SK-N-SH treated with all-trans-retinoic acid at 6 μM for 48 hours (cell line): ENCODE measurements at regions not wholly inside any gene's neighbourhood (a gene's known extent, or its start where the extent isn't known, plus 50 kb on each side); places are given as distances from the start of the nearest gene placed in this dataset.

Experiments
- ATAC-seq: fragments of 200-7000 bp; cut with Tn5 transposase; 3 replicates; pipeline ENCODE4 v1.9.1; 2020; ENCODE audit warnings: mild to moderate bottlenecking, moderate library complexity
- ARNTL ChIP-seq: fragments of 450-650 bp; formaldehyde crosslinking; IDR thresholded peaks from 2 replicates; pipeline ENCODE4 v1.5.0; 2020; ENCODE audit warnings: low read depth, mild to moderate bottlenecking, moderate library complexity, borderline replicate concordance
- BACH2 ChIP-seq: fragments of 250-450 bp; sonication (Bioruptor Pico); IDR thresholded peaks from 2 replicates; pipeline ENCODE4 v1.9.0; 2021; ENCODE audit warnings: mild to moderate bottlenecking, borderline replicate concordance
- CSDC2 ChIP-seq: fragments of 250-450 bp; sonication (Bioruptor Pico); IDR thresholded peaks from 2 replicates; pipeline ENCODE4 v1.5.0; 2020; ENCODE audit warnings: mild to moderate bottlenecking, moderate library complexity
- ESRRG ChIP-seq: fragments of 250-450 bp; sonication (Bioruptor Pico); IDR thresholded peaks from 2 replicates; pipeline ENCODE4 v1.6.1; 2021; ENCODE audit warnings: mild to moderate bottlenecking
- GLIS3 ChIP-seq: fragments of 250-450 bp; sonication (Bioruptor Pico); IDR thresholded peaks from 2 replicates; pipeline ENCODE4 v1.5.0; 2020; ENCODE audit warnings: mild to moderate bottlenecking, moderate library complexity
- ISL1 ChIP-seq: fragments of 250-450 bp; sonication (Bioruptor Pico); IDR thresholded peaks from 2 replicates; pipeline ENCODE4 v2.1.2; 2022; ENCODE audit warnings: mild to moderate bottlenecking, moderate library complexity
- OSR1 ChIP-seq: fragments of 250-450 bp; sonication (Bioruptor Pico); IDR thresholded peaks from 2 replicates; pipeline ENCODE4 v1.8.0; 2022; ENCODE audit warnings: moderate library complexity, mild to moderate bottlenecking, inconsistent platforms
- POU6F1 ChIP-seq: fragments of 250-450 bp; sonication (Bioruptor Pico); IDR thresholded peaks from 2 replicates; pipeline ENCODE4 v1.8.0; 2021; ENCODE audit warnings: low read depth, mild to moderate bottlenecking, moderate library complexity, borderline replicate concordance
- PPARA ChIP-seq: fragments of 250-450 bp; sonication (Bioruptor Pico); IDR thresholded peaks from 2 replicates; pipeline ENCODE4 v1.5.0; 2020; ENCODE audit warnings: mild to moderate bottlenecking, borderline replicate concordance
- SNAI2 ChIP-seq: fragments of 250-450 bp; sonication (Bioruptor Pico); IDR thresholded peaks from 2 replicates; pipeline ENCODE4 v1.5.0; 2020; ENCODE audit warnings: mild to moderate bottlenecking, moderate library complexity
- TCF4 ChIP-seq: fragments of 250-450 bp; sonication (Bioruptor Pico); IDR thresholded peaks from 2 replicates; pipeline ENCODE4 v1.8.0; 2021; ENCODE audit warnings: mild to moderate bottlenecking, moderate library complexity, borderline replicate concordance
- TOX ChIP-seq: fragments of 250-450 bp; sonication (Bioruptor Pico); IDR thresholded peaks from 2 replicates; pipeline ENCODE4 v1.8.0; 2021; ENCODE audit warnings: mild to moderate bottlenecking, moderate library complexity, borderline replicate concordance
- ZC3H10 ChIP-seq: fragments of 250-450 bp; sonication (Bioruptor Pico); IDR thresholded peaks from 2 replicates; pipeline ENCODE4 v1.5.1; 2021; ENCODE audit warnings: mild to moderate bottlenecking, moderate library complexity
- ZFP3 ChIP-seq: fragments of 250-450 bp; sonication (Bioruptor Pico); IDR thresholded peaks from 2 replicates; pipeline ENCODE4 v1.5.0; 2020; ENCODE audit warnings: mild to moderate bottlenecking, moderate library complexity
- ZFP30 ChIP-seq: fragments of 450-650 bp; formaldehyde crosslinking; IDR thresholded peaks from 2 replicates; pipeline ENCODE4 v1.5.0; 2022; ENCODE audit warnings: mild to moderate bottlenecking, moderate library complexity
- ZNF565 ChIP-seq: fragments of 450-650 bp; formaldehyde crosslinking; conservative IDR thresholded peaks from 2 replicates; pipeline ENCODE4 v1.5.0; 2020; ENCODE audit warnings: low read depth, mild to moderate bottlenecking, moderate library complexity
- ZNF70 ChIP-seq: fragments of 450-650 bp; formaldehyde crosslinking; IDR thresholded peaks from 2 replicates; pipeline ENCODE4 v1.5.0; 2020; ENCODE audit warnings: mild to moderate bottlenecking, moderate library complexity
- ZNF8 ChIP-seq: fragments of 450-650 bp; formaldehyde crosslinking; IDR thresholded peaks from 2 replicates; pipeline ENCODE4 v1.5.0; 2020; ENCODE audit warnings: mild to moderate bottlenecking, moderate library complexity
- TF ChIP-seq, protein P1 (sequence below): fragments of 250-450 bp; sonication (Bioruptor Pico); IDR thresholded peaks from 2 replicates; pipeline ENCODE4 v1.5.0; 2020; ENCODE audit warnings: mild to moderate bottlenecking, moderate library complexity
- TF ChIP-seq, protein P2 (sequence below): fragments of 250-450 bp; sonication (Bioruptor Pico); IDR thresholded peaks from 2 replicates; pipeline ENCODE4 v1.5.1; 2021; ENCODE audit warnings: mild to moderate bottlenecking, moderate library complexity
- TF ChIP-seq, protein P3 (sequence below): fragments of 250-450 bp; sonication (Bioruptor Pico); IDR thresholded peaks from 2 replicates; pipeline ENCODE4 v1.8.0; 2020; ENCODE audit warnings: mild to moderate bottlenecking, moderate library complexity, borderline replicate concordance
- TF ChIP-seq, protein P4 (sequence below): fragments of 250-450 bp; sonication (Bioruptor Pico); IDR thresholded peaks from 2 replicates; pipeline ENCODE4 v1.5.1; 2020; ENCODE audit warnings: low read depth, mild to moderate bottlenecking, moderate library complexity

DNA sequence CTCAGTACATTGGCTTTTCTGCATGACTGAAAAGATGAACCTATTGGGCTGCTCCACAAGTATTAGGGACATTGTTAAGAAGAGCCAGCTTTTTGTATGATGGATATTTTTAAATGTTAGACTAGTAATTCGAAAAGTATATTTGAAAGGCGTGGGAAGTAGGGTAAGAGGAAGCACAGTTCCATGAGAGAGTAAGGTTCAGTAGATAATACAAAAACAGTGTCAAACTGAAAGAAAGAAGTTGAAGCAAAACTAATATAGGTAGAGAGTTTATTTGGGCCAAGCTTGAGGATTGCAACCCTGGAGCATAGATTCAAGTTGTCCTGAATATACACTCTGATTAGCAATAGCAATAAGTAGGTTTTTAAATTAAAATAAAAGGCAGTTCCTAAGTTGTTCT is 193.9 kb downstream of the RASSF9 start:
- no peak for TF ChIP-seq ZFP30
- no peak for ATAC-seq

GRCh38 chr12:85642808-85643207 is 193.4 kb downstream of the RASSF9 start:
- peak; percentile 47; the same call in 2 of the 3 replicates for ATAC-seq
- TF ChIP-seq, protein P1, sequence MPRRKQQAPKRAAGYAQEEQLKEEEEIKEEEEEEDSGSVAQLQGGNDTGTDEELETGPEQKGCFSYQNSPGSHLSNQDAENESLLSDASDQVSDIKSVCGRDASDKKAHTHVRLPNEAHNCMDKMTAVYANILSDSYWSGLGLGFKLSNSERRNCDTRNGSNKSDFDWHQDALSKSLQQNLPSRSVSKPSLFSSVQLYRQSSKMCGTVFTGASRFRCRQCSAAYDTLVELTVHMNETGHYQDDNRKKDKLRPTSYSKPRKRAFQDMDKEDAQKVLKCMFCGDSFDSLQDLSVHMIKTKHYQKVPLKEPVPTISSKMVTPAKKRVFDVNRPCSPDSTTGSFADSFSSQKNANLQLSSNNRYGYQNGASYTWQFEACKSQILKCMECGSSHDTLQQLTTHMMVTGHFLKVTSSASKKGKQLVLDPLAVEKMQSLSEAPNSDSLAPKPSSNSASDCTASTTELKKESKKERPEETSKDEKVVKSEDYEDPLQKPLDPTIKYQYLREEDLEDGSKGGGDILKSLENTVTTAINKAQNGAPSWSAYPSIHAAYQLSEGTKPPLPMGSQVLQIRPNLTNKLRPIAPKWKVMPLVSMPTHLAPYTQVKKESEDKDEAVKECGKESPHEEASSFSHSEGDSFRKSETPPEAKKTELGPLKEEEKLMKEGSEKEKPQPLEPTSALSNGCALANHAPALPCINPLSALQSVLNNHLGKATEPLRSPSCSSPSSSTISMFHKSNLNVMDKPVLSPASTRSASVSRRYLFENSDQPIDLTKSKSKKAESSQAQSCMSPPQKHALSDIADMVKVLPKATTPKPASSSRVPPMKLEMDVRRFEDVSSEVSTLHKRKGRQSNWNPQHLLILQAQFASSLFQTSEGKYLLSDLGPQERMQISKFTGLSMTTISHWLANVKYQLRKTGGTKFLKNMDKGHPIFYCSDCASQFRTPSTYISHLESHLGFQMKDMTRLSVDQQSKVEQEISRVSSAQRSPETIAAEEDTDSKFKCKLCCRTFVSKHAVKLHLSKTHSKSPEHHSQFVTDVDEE (CRISPR knock-in tag): no peak
- TF ChIP-seq OSR1 (CRISPR knock-in tag) (no peak), ZNF70 (CRISPR knock-in tag) (no peak), ZC3H10 (CRISPR knock-in tag) (no peak), POU6F1 (CRISPR knock-in tag) (no peak), ARNTL (CRISPR knock-in tag) (no peak), SNAI2 (CRISPR knock-in tag) (no peak), TOX (CRISPR knock-in tag) (no peak), ESRRG (CRISPR knock-in tag) (no peak), GLIS3 (no peak), ZNF8 (CRISPR knock-in tag) (no peak), ISL1 (no peak), TCF4 (CRISPR knock-in tag) (no peak), ZFP3 (CRISPR knock-in tag) (no peak), ZFP30 (no peak)
- TF ChIP-seq, protein P2, sequence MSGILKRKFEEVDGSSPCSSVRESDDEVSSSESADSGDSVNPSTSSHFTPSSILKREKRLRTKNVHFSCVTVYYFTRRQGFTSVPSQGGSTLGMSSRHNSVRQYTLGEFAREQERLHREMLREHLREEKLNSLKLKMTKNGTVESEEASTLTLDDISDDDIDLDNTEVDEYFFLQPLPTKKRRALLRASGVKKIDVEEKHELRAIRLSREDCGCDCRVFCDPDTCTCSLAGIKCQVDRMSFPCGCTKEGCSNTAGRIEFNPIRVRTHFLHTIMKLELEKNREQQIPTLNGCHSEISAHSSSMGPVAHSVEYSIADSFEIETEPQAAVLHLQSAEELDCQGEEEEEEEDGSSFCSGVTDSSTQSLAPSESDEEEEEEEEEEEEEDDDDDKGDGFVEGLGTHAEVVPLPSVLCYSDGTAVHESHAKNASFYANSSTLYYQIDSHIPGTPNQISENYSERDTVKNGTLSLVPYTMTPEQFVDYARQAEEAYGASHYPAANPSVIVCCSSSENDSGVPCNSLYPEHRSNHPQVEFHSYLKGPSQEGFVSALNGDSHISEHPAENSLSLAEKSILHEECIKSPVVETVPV (CRISPR knock-in tag): no peak

GRCh38 chr12:85644508-85644907 is 191.7 kb downstream of the RASSF9 start:
- no peak for ATAC-seq
- no peak for TF ChIP-seq TOX (CRISPR knock-in tag)
- no peak for TF ChIP-seq ESRRG (CRISPR knock-in tag)
- no peak for TF ChIP-seq ISL1
- TF ChIP-seq ZNF565: no peak
- TF ChIP-seq, protein P3, sequence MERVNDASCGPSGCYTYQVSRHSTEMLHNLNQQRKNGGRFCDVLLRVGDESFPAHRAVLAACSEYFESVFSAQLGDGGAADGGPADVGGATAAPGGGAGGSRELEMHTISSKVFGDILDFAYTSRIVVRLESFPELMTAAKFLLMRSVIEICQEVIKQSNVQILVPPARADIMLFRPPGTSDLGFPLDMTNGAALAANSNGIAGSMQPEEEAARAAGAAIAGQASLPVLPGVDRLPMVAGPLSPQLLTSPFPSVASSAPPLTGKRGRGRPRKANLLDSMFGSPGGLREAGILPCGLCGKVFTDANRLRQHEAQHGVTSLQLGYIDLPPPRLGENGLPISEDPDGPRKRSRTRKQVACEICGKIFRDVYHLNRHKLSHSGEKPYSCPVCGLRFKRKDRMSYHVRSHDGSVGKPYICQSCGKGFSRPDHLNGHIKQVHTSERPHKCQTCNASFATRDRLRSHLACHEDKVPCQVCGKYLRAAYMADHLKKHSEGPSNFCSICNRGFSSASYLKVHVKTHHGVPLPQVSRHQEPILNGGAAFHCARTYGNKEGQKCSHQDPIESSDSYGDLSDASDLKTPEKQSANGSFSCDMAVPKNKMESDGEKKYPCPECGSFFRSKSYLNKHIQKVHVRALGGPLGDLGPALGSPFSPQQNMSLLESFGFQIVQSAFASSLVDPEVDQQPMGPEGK (CRISPR knock-in tag): no peak
- TF ChIP-seq ARNTL (CRISPR knock-in tag): no peak

DNA sequence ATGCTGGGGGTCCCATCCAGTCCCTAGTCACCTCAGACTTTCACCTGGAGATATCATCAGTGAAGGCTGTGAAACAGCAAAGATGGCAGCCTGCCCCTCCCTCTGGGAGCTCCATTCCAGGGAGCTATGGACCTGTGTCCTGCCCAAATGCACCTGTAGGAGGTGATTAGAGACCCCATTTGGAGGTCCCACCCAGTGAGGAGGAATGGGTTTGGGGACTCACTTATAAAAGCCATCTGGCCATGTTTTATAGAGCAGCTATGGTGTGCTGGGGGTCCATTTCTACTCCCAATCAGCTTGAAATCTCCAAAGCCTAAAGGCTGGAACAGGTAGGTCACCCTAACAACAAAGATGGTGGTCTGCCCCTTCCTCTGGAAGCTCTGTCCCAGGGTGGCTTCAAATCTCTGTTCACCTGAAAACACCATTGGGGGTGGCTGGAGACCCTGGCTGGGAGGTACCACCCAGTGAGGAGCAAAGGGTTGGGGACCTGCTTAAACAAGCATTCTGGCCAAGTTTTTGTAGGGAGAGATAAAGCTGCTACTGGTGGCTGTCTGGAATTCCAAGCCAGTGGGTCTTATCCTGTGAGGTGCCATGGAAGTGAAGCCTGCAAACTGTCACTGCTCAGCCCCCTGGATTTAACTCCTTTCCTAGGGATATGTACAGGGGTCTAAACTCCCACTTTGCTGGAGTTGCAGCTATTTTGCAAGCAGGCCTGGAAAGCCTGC is 182.3 kb downstream of the RASSF9 start:
- no peak for ATAC-seq
- TF ChIP-seq, protein P4, sequence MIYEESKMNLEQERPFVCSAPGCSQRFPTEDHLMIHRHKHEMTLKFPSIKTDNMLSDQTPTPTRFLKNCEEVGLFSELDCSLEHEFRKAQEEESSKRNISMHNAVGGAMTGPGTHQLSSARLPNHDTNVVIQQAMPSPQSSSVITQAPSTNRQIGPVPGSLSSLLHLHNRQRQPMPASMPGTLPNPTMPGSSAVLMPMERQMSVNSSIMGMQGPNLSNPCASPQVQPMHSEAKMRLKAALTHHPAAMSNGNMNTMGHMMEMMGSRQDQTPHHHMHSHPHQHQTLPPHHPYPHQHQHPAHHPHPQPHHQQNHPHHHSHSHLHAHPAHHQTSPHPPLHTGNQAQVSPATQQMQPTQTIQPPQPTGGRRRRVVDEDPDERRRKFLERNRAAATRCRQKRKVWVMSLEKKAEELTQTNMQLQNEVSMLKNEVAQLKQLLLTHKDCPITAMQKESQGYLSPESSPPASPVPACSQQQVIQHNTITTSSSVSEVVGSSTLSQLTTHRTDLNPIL (CRISPR knock-in tag): no peak
- TF ChIP-seq, protein P3 (CRISPR knock-in tag): no peak
- TF ChIP-seq ZFP30 (no peak), ZFP3 (CRISPR knock-in tag) (no peak), ZC3H10 (CRISPR knock-in tag) (no peak), BACH2 (no peak), ZNF70 (CRISPR knock-in tag) (no peak), ISL1 (no peak), CSDC2 (no peak), PPARA (CRISPR knock-in tag) (no peak), ESRRG (CRISPR knock-in tag) (no peak), GLIS3 (no peak)
